HG02973 (cell line): ENCODE measurements at regions not wholly inside any gene's neighbourhood (a gene's known extent, or its start where the extent isn't known, plus 50 kb on each side); places are given as distances from the start of the nearest gene placed in this dataset.
"Not testable (repeated sequence)": the region's sequence is repeated elsewhere in the genome, so short reads cannot be mapped to it uniquely, and the experiment has no call there.

Experiments
- ATAC-seq: cut with Tn5 transposase; IDR thresholded peaks from one replicate; pipeline ENCODE4 v1.9.1; 2021; ENCODE audit warnings: moderate library complexity; ENCODE audit not compliant: unreplicated experiment

DNA sequence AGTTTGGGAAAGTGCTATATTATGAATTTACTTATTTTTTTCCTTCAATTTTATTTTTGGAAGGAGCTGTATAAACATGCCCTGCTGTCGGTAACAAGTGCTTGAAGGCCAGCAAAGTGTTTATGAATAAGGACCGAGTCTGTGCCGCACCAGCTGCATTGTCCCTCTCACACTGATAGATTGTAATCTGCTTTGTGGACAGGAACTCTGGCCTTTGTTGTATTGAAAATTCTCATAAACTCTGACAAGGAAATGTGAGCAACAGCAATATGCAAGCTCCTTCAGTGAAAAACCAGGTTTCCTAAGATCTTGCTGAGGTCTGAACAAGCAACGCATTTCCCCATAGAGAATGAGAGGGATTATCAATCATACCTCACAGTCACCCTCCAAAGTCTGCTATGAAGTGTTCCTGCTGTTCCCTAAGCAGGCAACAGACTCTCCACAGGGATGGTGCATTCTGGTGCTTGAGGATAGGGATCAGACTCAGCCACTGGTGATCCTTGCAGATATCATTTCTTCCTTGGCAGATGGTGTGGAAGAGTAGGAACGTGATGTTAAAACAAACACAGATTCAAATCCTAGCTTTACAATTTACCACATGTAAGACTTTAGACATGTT is 109.6 kb downstream of the KCNJ2 start:
- no peak for ATAC-seq

DNA sequence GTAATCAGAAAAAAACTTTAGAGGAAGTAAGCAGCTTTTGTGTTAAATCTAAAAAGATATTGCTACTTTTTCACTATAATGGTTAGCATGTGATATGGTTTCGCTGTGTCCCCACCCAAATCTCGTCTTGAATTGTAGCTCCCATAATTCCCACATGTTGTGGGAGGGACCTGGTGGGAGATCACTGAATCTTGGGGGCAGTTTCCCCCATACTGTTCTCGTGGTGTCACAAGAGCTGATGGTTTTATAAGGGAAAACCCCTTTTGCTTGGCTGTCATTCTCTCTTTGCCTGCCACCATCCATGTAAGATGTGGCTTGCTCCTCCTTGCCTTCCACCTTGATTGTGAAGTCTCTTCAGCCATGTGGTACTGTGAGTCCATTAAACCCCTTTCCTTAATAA is 117.1 kb downstream of the KCNJ2 start:
- ATAC-seq = no peak

DNA sequence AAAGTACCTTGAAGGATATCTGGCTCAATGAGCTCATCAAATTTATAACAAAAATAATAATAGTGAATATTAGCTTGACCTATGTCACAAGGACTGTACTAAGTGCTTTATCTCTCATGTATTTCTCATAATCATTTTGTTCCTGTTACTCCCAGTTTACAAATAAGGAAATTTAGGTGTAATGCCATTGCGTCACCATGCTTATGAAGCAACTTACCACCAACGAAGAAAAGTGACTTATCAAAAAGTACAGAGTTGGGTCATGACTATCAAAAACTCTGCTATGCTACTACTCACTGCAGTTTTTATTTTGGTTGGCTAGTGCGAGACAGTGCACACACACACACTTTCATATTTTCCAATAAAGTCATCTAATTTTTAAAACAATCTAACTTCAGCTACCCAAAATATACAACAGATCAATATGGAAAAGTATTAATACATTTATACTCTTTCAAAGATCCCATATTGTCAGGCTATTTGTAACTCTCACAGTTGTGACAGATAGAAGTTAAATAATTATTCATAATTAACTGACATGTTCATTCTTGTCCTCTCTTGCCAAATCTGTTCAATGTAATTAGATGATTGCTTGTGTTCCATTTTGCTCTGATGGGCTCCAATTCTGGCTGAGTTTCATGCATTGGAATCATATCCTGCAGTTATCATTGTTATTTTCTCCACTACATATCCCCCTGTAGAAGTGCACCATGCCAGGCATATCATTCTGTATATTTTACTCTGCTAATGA is 119.4 kb downstream of the KCNJ2 start:
- no peak for ATAC-seq

DNA sequence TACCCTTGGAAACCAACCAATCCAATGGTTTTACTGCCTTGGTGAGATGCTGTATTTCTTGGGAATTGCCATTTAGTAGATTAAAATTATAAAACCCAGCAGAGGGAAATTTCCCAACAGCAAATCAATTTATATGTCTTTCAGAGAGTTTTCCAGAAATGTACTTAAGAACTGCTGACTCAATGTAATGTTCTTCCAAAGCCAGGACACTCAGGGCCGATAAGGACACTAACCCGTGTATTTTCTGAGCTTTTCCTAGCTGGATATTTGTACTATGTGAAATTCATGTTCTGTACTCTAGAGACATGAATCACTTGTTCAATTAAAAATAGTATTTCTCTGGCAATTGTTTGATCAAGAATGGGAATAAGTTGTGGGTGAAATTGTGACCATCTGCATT is 121.4 kb downstream of the KCNJ2 start:
- ATAC-seq = no peak

DNA sequence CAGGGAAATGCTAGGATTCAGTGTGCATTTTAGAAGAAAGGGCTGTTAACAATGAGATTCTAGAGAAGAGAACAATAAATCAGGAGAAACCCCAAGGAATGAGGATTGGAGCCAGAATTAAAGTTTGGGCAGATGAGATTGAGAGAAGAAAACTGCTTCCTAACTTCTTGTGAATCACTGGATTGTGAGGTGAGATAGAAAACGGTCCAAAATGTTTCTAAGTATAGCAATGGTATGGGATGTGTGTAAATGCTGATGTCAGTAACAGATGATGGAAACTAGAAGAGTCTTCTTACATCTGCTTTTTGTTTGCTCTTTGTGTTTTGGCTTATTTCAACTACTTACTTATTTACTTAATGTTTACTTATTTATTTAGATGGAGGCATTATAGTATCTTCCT is 123.0 kb downstream of the KCNJ2 start:
- no peak for ATAC-seq

DNA sequence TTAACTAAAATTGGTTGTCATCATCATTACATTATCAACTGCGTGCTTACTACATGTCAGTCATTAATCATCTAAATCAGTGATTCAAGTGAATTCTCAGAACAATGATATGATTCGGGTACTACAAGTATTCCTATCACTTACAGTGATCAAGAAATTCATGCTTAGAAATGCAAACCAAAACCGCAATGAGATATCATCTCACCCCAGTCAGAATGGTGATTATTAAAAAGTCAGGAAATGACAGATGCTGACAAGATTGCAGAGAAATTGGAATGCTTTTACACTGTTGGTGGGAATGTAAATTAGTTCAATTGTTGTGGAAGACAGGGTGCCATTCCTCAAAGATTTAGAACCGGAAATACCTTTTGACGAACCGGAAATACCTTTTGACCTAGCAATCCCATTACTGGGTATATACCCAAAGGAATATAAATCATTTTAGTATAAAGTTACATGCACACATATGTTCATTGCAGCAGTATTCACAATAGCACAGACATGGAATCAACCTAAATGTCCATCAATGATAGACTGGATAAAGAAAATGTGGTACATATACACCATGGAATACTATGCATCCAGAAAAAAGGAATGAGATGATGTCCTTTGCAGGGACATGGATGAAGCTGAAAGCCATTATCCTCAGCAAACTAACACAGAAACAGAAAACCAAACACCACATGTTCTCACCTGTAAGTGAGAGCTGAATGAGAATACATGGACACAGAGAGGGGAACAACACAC is 124.4 kb downstream of the KCNJ2 start:
- ATAC-seq = not testable (repeated sequence)

DNA sequence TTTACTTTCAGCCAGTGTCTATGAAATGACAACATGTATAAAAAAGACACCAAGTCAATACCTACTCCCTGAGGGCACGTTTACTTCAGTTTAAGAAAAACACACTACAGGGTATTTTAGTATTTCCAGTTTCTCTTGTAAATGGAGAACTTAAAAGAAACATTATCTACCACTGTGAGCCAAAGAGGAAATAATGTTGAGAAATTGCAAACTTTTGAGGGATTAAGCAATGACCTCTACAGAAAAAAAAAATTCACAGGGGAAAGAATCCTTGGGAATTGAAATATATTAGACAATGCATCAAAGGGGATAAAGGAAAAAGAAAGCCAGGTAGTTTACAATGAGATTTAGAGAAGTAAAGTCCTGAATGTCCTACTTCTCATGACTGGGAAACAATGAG is 126.0 kb downstream of the KCNJ2 start:
- no peak for ATAC-seq

DNA sequence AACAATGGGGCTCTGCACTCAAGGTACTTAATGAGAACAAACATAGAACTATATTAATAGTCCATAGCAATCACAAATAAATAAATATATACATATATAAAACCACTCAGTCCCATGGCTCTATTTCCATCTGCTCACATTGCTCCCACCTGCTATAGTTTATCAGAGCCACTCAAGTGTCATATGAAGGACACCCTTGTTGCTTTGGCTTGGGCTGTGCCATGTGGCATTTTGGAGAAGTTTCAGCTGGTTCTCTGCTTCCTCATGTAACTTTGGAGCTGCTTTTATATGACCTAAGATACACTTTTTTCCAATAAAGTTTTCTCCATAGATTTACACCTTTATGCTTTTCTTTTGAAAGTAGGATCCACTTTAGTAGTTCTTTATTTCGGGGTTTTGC is 126.4 kb downstream of the KCNJ2 start:
- no peak for ATAC-seq

DNA sequence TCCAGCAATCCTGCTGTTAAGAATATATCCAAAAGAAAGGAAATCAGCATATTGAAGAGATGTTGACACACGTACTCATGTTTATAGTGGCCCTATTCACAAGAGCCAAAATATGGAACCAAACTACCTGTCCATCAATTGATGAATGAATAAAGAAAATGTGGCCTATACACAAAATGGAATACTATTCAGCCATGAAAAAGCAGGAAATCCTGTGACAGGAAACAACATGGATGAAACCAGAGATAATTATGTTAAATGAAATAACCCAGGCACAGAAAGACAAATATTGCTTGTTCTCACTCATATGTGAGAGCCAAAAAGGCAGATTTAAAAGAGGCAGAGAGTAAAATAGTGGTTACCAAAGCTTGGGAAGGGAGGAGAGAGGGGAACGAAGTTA is 127.1 kb downstream of the KCNJ2 start:
- no peak for ATAC-seq

DNA sequence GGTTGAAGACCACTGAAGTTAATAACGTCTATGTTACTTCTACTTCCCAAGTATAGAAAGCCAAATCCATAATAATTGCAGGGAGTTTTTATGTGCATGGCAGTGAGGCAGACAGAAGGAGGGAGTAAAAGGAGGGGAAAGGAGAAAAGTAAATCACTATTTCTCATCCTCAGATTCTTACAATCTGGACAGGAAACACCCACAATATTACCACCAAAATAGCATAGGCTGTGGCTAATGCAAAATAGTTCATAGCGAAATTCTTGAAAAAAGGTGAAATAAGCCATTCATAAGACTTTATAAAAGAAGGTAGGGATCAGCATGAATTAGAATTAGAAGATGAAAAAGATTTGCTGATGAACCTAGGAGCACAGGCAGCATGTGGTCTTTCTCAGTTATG is 128.1 kb downstream of the KCNJ2 start:
- no peak for ATAC-seq

DNA sequence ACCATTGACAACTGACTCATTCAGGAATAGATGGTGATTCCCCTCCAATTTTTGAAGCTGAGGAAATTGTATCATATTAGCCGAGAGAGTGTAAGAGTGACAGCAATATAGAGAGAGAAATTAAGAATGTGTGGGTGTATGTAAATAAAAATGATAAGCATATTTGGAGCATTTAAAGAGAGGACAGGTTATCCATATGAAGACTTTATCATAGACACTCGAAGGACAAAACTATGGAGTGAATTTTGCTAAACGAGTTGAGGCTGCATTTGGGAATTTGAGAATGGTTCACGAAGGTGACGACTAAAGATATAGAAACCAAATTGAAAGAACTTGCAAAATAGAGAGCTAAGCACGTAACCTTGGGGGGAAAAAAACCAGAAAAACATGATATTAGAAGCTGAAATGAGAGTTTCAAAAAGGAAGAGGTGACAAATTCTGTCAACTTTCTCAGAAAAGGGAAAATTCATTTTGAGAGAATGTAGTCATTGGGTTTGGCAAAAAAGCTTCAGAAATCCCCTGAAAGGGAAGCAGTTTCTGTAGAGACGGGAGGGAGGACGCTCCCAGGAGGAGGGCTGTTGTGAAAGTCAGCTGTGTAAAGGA is 129.7 kb downstream of the KCNJ2 start:
- no peak for ATAC-seq

DNA sequence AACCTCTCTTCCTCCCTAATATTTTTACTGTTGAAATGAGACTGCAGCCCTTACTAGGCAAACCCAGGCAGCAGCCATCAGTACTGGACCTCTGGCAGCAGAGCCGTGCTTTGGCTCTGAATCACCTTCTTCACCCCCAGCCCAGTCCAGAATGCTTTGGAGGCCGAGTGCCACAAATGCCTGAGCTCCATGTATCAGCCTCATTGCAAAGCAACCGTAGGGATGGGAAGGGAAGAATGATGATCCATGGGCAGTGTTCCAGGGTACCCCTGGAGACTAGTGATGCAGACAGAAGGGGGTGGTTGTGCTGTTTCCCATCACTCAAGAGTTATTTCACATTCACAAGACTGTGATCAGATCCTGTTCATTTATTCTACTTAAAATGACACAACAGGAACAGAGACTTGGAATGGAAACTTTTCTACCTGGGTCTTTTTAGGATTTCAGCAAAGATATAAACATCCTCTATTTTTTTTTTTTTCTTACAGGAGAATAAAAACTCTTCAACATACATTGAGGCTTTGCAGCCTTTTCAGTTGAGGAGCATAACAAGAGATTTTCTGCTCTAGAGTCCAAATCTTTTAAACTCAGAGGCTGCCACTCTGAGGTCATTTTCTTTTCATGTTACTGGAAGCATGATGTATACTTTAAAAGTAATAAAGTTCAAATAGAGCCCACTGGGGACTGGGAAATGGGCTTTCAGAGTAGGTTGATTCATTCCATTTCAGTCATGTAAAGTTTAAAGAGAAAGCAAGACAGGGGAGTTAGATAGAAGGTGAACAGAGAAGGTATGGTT is 138.3 kb downstream of the KCNJ2 start:
- ATAC-seq = no peak

DNA sequence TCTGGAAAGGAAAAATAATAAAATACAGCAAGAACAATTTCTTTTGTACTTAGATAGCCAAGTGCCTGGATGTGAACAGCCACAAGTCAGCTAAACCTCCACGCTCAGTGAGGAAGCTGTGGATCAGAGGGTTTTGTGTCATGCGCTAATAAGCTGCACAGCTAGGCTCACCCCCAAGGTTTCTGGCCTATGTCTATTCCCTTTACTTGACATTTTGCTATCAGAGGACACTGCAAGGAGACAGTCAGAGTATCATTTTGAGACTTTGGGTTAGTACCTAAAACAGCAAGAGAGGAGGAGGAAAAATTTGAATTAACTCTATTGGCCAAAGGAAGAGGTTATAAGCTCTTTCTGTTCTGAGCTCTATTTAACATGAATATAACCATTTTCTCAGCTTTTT is 139.3 kb downstream of the KCNJ2 start:
- no peak for ATAC-seq

DNA sequence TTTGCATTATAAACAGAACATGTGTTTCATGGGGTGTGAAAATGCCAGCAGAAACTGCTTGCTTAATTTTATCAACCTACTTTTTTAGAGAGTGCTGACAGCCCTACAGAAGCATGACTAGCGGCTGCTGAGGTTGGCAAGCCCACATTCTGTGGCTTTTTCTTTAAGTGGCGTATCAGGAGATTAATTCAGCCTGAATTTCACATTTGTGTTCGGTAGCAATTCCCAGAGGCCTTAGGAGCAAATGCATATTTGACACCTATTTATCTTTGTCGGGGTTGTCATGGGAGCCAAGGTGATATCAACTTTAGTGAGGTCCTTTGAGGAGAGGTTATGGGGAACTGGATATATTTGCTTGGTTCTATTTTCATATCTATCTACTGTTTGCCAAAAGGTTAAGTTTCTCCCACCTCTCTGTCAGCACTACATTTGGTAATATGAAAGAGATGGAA is 140.9 kb downstream of the KCNJ2 start:
- no peak for ATAC-seq

DNA sequence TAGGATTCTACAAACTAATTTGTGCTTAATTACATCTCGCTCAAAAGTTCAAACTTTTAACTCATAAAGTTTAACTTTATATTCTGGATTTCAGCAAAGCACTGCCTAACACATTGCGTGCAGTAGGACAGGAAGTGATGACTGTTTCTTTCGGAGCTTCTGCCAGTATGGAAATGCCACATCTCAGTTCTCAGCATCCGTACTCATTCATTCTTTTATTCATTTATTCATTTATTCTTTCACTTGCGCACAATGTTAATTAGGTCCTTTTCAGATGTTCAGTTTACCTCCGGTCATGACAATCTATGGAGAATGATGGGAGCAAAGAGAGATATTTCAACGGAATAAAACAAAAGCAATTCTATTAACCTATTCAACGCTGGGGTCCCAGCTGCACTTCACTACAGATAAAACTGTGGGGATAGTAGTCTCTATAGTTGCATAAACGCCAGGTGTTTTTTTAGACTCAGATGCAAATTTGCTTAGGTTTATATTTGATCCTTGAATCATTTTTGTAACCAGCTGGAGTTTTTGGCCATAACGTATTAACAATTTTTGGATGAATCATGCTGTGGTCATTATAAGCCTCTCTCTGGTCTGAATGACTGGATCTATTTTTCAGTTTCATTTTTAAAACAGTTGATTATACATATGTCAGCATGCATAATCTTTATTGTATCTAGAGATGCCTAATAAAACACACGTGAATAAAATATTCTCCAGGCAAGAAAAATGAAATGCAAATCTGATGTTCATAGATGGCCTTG is 143.9 kb downstream of the KCNJ2 start:
- ATAC-seq = no peak

DNA sequence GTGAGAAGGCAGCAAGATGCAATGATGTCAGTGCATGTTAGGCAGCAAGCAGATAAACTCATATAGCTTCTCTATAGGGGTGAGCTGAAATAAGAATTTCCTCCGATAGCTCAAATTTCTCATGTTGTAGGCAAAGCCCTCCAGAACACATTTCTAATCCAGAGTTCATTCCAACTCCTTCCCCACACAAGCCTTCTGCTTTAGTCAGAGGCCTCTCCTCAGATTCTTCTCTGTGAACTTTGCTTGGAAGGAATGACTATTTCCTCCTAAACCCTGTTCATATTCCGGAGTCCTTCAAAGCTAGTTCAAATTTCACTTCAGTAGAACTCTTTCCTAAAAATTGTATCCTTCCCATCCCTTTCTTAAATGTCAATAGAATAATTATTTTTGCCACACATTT is 144.8 kb downstream of the KCNJ2 start:
- no peak for ATAC-seq

DNA sequence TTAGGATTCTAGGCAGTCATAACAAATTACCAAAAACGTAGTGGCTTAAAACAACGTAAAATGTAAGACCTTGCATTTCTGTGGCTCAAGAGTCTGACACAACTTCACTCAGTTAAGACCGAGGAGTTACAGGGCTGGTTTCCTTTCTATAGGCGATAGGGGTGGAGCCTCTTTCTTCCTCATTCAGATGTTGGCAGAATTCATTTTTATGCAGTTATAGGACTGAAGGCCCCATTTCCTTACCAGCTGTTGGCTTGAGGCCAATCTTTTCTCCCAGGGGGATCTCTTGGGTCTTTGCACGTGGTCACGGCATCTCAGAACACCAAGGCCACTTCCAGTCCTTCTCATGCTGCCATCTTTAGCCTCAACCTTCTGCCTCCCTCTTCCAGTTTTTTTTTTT is 145.2 kb downstream of the KCNJ2 start:
- no peak for ATAC-seq

DNA sequence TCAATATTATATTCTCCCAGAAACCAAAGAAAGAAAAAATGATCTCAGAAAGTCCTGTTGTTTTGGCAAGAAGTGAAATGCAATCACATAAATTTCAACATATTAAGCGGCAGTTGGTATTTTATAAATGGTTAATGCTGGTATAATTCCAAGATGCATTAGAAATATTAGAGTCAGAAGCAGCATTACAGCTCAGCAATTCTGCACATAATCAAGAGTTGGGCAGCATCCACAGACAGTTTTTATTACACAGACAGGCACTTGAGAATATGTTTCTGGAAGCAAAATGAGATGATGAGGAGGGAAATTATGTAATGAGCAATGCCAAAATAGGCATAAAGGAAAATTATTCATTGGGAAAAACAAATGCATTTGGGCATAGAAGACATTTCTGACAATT is 148.1 kb downstream of the KCNJ2 start:
- no peak for ATAC-seq

DNA sequence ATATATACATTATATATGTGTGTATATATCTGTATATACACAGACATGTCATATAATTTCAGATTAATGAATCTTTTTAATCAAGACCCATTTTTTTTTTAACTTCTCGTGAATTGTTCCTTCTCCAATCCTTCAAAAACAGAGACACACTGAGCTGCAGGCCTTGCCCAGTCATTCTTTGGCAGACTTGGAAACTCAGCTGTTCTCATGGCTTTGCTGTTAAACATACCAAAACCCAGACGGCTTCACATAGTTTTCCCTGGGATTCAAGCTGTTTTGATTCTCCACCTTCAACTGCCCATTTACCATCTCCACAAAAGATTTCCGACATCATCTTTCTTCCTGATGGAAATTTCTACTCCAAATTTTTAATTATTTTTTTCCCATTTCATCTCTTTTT is 148.7 kb downstream of the KCNJ2 start:
- ATAC-seq = no peak

DNA sequence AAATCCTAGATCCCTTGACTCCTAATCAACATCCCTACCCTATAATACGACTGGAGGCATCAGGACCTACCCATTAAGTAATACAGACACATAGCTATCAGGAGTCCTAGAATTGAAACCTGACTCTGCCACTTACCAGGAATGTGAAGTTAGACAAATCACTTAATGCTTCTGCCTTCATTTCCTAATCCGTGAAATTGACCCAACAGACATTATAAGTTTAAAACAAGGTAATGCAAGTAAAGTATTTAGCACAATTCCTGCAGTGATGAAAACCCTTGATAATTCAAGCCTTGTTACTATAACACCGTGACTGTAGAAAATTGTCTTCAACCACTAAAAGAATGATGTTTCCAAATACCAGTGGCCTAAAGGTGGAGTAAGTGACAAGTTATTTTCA is 150.2 kb downstream of the KCNJ2 start:
- ATAC-seq = no peak
